ENCODE measurements at regions not wholly inside any gene's neighbourhood (a gene's known extent, or its start where the extent isn't known, plus 50 kb on each side); places are given as distances from the start of the nearest gene placed in this dataset.

DNA sequence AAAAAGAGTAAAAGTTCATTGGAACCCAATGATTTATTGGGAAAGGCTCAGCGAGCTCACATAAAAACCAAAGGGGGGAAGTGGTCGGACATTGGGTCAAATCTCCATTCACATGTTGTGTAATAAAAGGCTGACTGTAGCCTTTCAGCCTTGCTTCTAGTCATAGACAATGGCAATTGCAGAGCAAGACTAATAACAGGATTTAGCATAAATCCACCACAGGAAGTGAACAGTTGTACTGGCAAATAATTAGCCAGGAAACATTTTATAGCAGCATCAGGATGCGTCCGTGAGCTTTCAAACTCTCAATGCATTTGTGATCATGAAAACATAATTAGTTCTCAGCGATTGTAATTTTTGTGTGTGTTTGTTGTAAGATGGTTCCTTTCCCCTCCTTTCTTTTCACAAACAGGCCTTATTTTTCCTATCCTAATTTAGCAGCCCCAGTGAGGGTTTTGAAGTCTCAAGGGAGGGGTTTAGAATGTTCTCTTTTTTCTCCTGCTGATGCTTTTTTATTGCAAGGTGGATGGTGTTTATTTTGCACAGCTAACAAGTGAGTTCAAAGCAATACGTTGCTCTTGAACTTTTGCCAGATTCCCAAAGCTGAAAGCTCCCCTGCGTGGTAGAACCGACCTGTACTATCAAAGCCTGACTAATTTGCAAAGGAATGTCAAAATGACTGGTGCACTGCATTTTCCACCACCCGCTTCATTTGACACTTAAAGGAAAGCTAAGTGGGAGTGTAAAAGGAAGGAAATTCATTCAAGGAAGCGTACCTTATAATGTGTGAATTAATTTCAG is 105.6 kb downstream of the SPRY2 start:
- no peak for DNase-seq

DNA sequence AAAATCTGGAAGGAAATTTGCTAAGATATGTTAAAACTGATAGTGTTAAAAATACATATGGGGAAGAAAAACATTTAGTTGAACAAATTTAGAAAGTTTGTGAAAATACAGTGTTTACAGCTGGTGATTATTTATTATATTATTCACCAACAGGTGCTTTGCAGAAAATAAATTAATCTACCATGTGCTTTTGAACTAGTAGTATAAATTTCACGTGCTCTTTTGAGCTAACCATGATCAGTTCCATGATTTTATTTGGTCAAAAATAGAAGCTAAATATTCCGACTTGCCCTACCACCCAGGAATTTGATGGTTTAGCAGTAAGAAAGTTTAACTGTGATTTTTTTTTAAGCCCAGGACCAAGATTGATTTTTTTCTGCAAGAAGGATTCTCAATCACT is 113.3 kb downstream of the SPRY2 start:
- DNase-seq: no peak

- DNase-seq: no peak
Observed at GRCh38 chr13:80226645-80227044, 114.3 kb downstream of the SPRY2 start.

GRCh38 chr13:80224468-80224867 is 116.5 kb downstream of the SPRY2 start:
- DNase-seq: no peak

- DNase-seq: no peak
Observed at GRCh38 chr13:80217614-80218456, 123.1 kb downstream of the SPRY2 start.

DNA sequence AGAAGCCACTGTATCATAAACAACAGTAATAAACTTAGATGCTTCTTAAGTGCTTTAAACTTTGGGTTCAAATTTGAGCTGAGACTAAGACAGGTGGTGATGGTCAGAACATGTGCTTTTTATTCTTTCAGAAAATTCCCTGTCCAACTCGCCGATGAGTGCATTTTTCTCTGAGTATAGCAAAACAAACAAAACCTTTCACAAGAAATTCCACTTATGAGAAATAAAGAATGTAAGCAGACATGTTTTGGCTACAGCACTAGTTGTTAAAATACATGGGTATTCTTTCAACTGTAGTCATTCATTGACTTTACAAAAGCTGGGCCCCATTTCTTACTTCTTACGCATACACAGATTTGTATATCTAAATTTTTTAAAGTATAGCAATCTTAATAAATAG is 125.6 kb downstream of the SPRY2 start:
- no peak for DNase-seq

GRCh38 chr13:80214521-80214991 is 126.4 kb downstream of the SPRY2 start:
- no peak for DNase-seq

GRCh38 chr13:80214050-80214449 is 126.9 kb downstream of the SPRY2 start:
- DNase-seq: no peak

DNA sequence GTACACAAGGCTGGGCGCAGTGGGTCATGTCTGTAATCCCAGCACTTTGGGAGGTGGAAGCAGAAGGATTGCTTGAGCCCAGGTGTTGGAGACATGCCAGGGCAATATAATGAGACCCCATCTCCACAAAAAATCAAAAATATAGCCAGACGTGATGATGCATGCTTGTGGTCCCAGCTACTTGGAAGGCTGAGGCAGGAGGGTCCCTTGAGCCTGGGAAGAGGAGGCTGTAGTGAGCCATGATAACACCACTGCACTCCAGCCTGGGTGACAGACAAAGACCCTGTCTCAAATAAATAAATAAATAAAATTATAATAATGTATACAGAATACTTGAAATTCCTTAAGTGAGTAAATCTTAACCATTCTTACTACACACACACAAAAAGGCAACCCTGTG is 127.7 kb downstream of the SPRY2 start:
- no peak for DNase-seq

GRCh38 chr13:80211566-80211965 is 129.4 kb downstream of the SPRY2 start:
- no peak for DNase-seq

GRCh38 chr13:80204642-80205041 is 136.3 kb downstream of the SPRY2 start:
- no peak for DNase-seq

GRCh38 chr13:80203496-80203895 is 137.4 kb downstream of the SPRY2 start:
- DNase-seq: no peak

DNA sequence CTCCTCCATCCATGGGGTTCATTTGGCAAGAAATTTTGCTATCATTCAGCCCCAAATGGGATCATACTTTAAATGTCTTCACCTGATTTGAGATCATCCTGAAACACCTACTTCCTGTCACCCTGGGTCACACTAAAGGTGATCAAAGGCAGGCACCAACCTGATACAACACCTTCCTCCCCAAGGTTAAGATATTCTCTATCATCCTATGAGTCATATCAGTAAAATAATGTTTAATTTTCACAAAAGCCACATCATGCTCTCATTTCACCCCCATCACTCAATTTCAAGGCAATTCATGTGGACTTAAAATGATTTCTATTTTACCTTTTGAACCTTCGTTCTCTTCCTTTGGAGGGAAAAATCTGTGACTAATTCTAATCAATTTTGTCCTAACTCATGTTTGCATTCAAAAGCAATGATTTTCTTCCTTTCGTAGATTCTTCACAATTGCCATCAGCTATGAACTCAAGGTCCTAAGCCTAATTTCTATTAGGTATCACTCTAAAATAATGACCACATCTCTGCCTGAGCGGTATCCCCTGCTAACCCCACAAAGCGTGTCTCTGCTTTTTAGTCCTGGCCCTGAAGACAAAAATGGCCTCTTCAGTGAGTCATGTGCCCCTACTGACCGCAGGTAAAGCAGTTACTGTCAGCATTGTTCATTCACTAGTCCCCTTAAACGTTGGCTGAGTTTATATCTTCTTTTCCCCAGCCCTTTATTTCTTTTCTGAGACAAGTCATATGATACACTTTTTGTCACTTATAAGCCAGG is 139.0 kb downstream of the SPRY2 start:
- DNase-seq: no peak

- DNase-seq: no peak
Observed at GRCh38 chr13:80199585-80200292, 141.2 kb downstream of the SPRY2 start.

DNA sequence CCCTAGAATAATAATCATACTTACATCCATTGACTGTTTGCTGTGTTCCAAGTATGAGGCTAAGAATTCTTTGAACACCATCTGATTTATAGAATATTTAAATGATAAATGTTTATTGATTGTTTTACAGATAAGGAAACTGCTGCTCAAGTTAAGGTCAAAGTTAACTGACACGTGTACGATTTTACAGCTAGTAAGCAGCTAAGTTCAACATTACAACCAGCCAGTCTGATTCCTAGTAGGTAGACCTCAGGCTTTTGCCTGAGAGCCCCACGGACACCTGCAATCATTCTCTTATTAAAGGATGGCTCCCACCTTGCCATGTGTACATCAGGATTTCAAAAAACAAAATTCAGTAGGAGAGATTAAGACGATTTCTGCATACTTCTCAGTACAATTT is 141.9 kb downstream of the SPRY2 start:
- DNase-seq: no peak

GRCh38 chr13:80196756-80197155 is 144.2 kb downstream of the SPRY2 start:
- DNase-seq: no peak

- DNase-seq: no peak
Observed at GRCh38 chr13:80195649-80196048, 145.3 kb downstream of the SPRY2 start.

GRCh38 chr13:80189889-80190597 is 150.9 kb downstream of the SPRY2 start:
- no peak for DNase-seq

DNA sequence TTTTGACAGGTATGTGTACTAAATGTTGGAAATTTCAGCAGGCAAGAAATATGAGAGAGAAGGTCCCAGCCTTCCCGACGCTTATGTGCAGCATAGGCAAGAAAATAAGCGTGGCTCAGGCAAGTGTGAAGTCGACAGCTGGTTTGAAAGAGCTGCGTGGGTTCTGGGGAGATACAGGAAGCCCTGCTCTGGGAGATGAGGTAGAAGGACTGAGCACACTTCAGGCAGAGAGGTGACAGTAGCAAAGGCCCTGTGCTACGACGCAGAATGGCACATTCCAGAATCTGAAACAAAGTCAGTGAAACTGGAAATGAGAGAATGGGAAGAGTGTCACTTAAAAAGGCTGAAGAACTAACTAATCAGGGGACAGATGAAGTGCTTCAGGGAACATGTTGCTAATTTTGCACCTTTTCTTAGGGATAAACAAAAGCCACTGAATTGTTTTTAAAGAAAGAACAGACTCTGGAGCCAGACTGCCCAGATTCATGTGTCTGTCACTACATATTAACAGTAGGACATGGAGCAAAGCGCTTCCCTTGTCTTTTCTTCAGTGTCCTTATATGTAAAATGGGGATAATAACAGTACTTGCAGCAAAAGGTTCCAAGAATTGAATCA is 160.1 kb downstream of the SPRY2 start:
- no peak for DNase-seq

GRCh38 chr13:80177327-80177726 is 163.6 kb downstream of the SPRY2 start:
- no peak for DNase-seq

DNA sequence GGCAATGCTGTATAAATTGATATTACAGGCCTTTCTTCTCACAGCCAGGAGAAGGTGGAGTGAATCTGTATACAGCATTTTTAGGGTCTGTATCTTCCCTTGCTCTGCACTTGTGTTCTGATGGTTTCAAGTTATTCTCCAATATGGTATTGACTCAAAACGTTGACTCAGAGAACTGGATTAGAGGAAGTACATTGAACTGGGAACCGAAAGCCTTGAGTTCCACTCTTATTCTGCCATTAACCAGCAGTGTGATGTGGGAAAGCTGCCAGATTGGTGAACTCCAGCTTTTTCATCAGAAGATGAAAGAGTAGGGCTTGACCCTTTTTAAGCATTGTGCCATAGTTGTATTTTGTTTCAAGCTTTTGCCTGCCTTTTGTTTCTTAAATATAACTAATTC is 167.7 kb downstream of the SPRY2 start:
- no peak for DNase-seq

DNA sequence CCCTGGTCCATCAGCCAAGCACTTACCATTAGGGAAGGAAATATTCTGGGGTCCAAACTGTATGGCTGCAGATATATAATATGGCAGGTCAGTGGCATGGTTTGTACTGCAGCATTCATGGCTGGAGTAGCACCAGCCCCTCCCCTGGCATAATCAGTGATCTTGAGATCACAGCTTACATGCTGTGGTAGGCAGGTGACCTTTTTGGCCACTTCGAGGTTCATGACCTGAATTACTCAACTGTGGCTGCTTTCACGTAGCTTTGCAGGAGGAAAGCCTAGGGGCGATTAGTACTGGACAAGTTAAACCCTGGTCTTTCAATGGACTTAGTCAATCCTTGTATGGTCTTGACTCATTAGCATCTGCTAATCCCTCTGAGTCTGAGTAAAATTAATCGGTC is 169.8 kb downstream of the SPRY2 start:
- DNase-seq: no peak
